ENCODE measurements at regions not wholly inside any gene's neighbourhood (a gene's known extent, or its start where the extent isn't known, plus 50 kb on each side); places are given as distances from the start of the nearest gene placed in this dataset.
"Not testable (repeated sequence)": the region's sequence is repeated elsewhere in the genome, so short reads cannot be mapped to it uniquely, and the experiment has no call there.

GRCh38 chrX:525134-525533 lies 105.5 kb upstream of the SHOX start:
- H3K4me3 Mint-ChIP-seq = no peak overlapping the region
- no peak overlapping the region for H3K27ac Mint-ChIP-seq
- H3K36me3 Mint-ChIP-seq (ENCODE audit: low read depth) = no peaks in the 10 kb centered on the region
- no peaks in the 10 kb centered on the region for H3K27me3 Mint-ChIP-seq (ENCODE audit: insufficient read depth)
- intact Hi-C loops (cut with micrococcal nuclease) = no loop called here
- peaks cover 25% of the 10 kb centered on the region for H3K9me3 Mint-ChIP-seq
- no peaks in the 10 kb centered on the region for H3K4me1 Mint-ChIP-seq (ENCODE audit: low read depth)
- DNase-seq (ENCODE audit: low spot score) = no peak

- Mint-ChIP-seq H3K4me1 (ENCODE audit: low read depth) (no peaks in the 10 kb centered on the region), H3K27ac (no peak overlapping the region), H3K9me3 (peaks cover 39% of the 10 kb centered on the region), H3K27me3 (ENCODE audit: insufficient read depth) (no peaks in the 10 kb centered on the region), H3K36me3 (ENCODE audit: low read depth) (no peaks in the 10 kb centered on the region), H3K4me3 (no peak overlapping the region)
- intact Hi-C loops (cut with micrococcal nuclease) = no loop called here
- no peak for DNase-seq (ENCODE audit: low spot score)
Measured at GRCh38 chrX:526295-527224, 104.0 kb upstream of the SHOX start.

- DNase-seq (ENCODE audit: low spot score) = no peak
- no peak overlapping the region for H3K27ac Mint-ChIP-seq
- intact Hi-C loops (cut with micrococcal nuclease) = no loop called here
- no peak overlapping the region for H3K4me3 Mint-ChIP-seq
- no peaks in the 10 kb centered on the region for H3K4me1 Mint-ChIP-seq (ENCODE audit: low read depth)
- H3K36me3 Mint-ChIP-seq (ENCODE audit: low read depth) = no peaks in the 10 kb centered on the region
- peaks cover 37% of the 10 kb centered on the region for H3K9me3 Mint-ChIP-seq
- H3K27me3 Mint-ChIP-seq (ENCODE audit: insufficient read depth) = no peaks in the 10 kb centered on the region
Measured at GRCh38 chrX:530726-531610, 99.6 kb upstream of the SHOX start.

- no peak overlapping the region for H3K27ac Mint-ChIP-seq
- no peaks in the 10 kb centered on the region for H3K4me1 Mint-ChIP-seq (ENCODE audit: low read depth)
- H3K36me3 Mint-ChIP-seq (ENCODE audit: low read depth) = no peaks in the 10 kb centered on the region
- no peak overlapping the region for H3K4me3 Mint-ChIP-seq
- intact Hi-C loops (cut with micrococcal nuclease) = no loop called here
- H3K27me3 Mint-ChIP-seq (ENCODE audit: insufficient read depth) = no peaks in the 10 kb centered on the region
- DNase-seq (ENCODE audit: low spot score) = no peak
- H3K9me3 Mint-ChIP-seq = peaks cover 32% of the 10 kb centered on the region
Measured at GRCh38 chrX:531611-531936, 99.0 kb upstream of the SHOX start.

GRCh38 chrX:534804-535203 lies 95.8 kb upstream of the SHOX start:
- intact Hi-C loops (cut with micrococcal nuclease) = no loop called here
- DNase-seq (ENCODE audit: low spot score) = no peak
- no peaks in the 10 kb centered on the region for H3K4me1 Mint-ChIP-seq (ENCODE audit: low read depth)
- peaks cover 27% of the 10 kb centered on the region for H3K9me3 Mint-ChIP-seq
- H3K27me3 Mint-ChIP-seq (ENCODE audit: insufficient read depth) = no peaks in the 10 kb centered on the region
- no peak overlapping the region for H3K27ac Mint-ChIP-seq
- no peaks in the 10 kb centered on the region for H3K36me3 Mint-ChIP-seq (ENCODE audit: low read depth)
- H3K4me3 Mint-ChIP-seq = no peak overlapping the region

- Mint-ChIP-seq H3K4me1 (ENCODE audit: low read depth) (no peaks in the 10 kb centered on the region), H3K36me3 (ENCODE audit: low read depth) (no peaks in the 10 kb centered on the region), H3K9me3 (peaks cover 13% of the 10 kb centered on the region), H3K27ac (no peak overlapping the region), H3K4me3 (no peak overlapping the region), H3K27me3 (ENCODE audit: insufficient read depth) (no peaks in the 10 kb centered on the region)
- intact Hi-C loops (cut with micrococcal nuclease) = no loop called here
- no peak for DNase-seq (ENCODE audit: low spot score)
Measured at GRCh38 chrX:536616-537015, 94.0 kb upstream of the SHOX start.

GRCh38 chrX:537151-537550 lies 93.4 kb upstream of the SHOX start:
- Mint-ChIP-seq H3K9me3 (peaks cover 19% of the 10 kb centered on the region), H3K36me3 (ENCODE audit: low read depth) (no peaks in the 10 kb centered on the region)
- intact Hi-C loops (cut with micrococcal nuclease) = no loop called here

GRCh38 chrX:538311-538710 lies 92.3 kb upstream of the SHOX start:
- Mint-ChIP-seq H3K27ac (no peak overlapping the region), H3K4me3 (no peak overlapping the region), H3K4me1 (ENCODE audit: low read depth) (no peaks in the 10 kb centered on the region), H3K27me3 (ENCODE audit: insufficient read depth) (no peaks in the 10 kb centered on the region), H3K9me3 (peaks cover 19% of the 10 kb centered on the region), H3K36me3 (ENCODE audit: low read depth) (no peaks in the 10 kb centered on the region)
- intact Hi-C loops (cut with micrococcal nuclease) = no loop called here
- no peak for DNase-seq (ENCODE audit: low spot score)

More at GRCh38 chrX:537151-537550, 93.4 kb upstream of the SHOX start:
- DNase-seq (ENCODE audit: low spot score) = no peak
- Mint-ChIP-seq H3K4me3 (no peak overlapping the region), H3K27ac (no peak overlapping the region), H3K27me3 (ENCODE audit: insufficient read depth) (no peaks in the 10 kb centered on the region), H3K4me1 (ENCODE audit: low read depth) (no peaks in the 10 kb centered on the region)

- H3K4me3 Mint-ChIP-seq; H3K36me3 Mint-ChIP-seq (ENCODE audit: low read depth); H3K4me1 Mint-ChIP-seq (ENCODE audit: low read depth); H3K27ac Mint-ChIP-seq; DNase-seq (ENCODE audit: low spot score); intact Hi-C loops (cut with micrococcal nuclease); H3K27me3 Mint-ChIP-seq (ENCODE audit: insufficient read depth): not testable (repeated sequence)
- H3K9me3 Mint-ChIP-seq = peaks cover 17% of the 10 kb centered on the region
Measured at GRCh38 chrX:541006-541405, 89.6 kb upstream of the SHOX start.

GRCh38 chrX:542179-542578 lies 88.4 kb upstream of the SHOX start:
- Mint-ChIP-seq H3K4me3 (no peak overlapping the region), H3K27ac (no peak overlapping the region), H3K4me1 (ENCODE audit: low read depth) (no peaks in the 10 kb centered on the region), H3K36me3 (ENCODE audit: low read depth) (no peaks in the 10 kb centered on the region), H3K9me3 (peaks cover 21% of the 10 kb centered on the region), H3K27me3 (ENCODE audit: insufficient read depth) (no peaks in the 10 kb centered on the region)
- intact Hi-C loops (cut with micrococcal nuclease) = no loop called here
- no peak for DNase-seq (ENCODE audit: low spot score)

- peaks cover 1% of the 10 kb centered on the region for H3K27me3 Mint-ChIP-seq (ENCODE audit: insufficient read depth)
- no peak overlapping the region for H3K4me3 Mint-ChIP-seq
- H3K27ac Mint-ChIP-seq = no peak overlapping the region
- peaks cover 35% of the 10 kb centered on the region for H3K9me3 Mint-ChIP-seq
- no peak for DNase-seq (ENCODE audit: low spot score)
- intact Hi-C loops (cut with micrococcal nuclease) = no loop called here
- no peaks in the 10 kb centered on the region for H3K36me3 Mint-ChIP-seq (ENCODE audit: low read depth)
- H3K4me1 Mint-ChIP-seq (ENCODE audit: low read depth) = no peaks in the 10 kb centered on the region
Measured at GRCh38 chrX:545452-545885, 85.1 kb upstream of the SHOX start.

- no peaks in the 10 kb centered on the region for H3K36me3 Mint-ChIP-seq (ENCODE audit: low read depth)
- peaks cover 36% of the 10 kb centered on the region for H3K9me3 Mint-ChIP-seq
- peaks cover 1% of the 10 kb centered on the region for H3K27me3 Mint-ChIP-seq (ENCODE audit: insufficient read depth)
- no peak overlapping the region for H3K27ac Mint-ChIP-seq
- H3K4me3 Mint-ChIP-seq = no peak overlapping the region
- H3K4me1 Mint-ChIP-seq (ENCODE audit: low read depth) = no peaks in the 10 kb centered on the region
- no peak for DNase-seq (ENCODE audit: low spot score)
- intact Hi-C loops (cut with micrococcal nuclease) = no loop called here
Measured at GRCh38 chrX:550514-550913, 80.1 kb upstream of the SHOX start.

- Mint-ChIP-seq H3K9me3 (peaks cover 37% of the 10 kb centered on the region), H3K27ac (no peak overlapping the region), H3K4me1 (ENCODE audit: low read depth) (no peaks in the 10 kb centered on the region), H3K27me3 (ENCODE audit: insufficient read depth) (peaks cover 1% of the 10 kb centered on the region), H3K36me3 (ENCODE audit: low read depth) (no peaks in the 10 kb centered on the region), H3K4me3 (no peak overlapping the region)
- intact Hi-C loops (cut with micrococcal nuclease) = no loop called here
- DNase-seq (ENCODE audit: low spot score) = no peak
Measured at GRCh38 chrX:551306-551705, 79.3 kb upstream of the SHOX start.

Measured in activated T-helper 1 cell treated with anti-CD3 and anti-CD28 coated beads, Interleukin-12 subunit alpha, Interleukin-12 subunit beta, Interleukin-2, Interleukin-4 antibody, amounts not matched to agents 30 ng/mL and 10 ng/mL and 1 ng/mL, durations not matched to agents 14 hours and 24 hours and 36 hours (primary cell).